ENCODE measurements at regions not wholly inside any gene's neighbourhood (a gene's known extent, or its start where the extent isn't known, plus 50 kb on each side); places are given as distances from the start of the nearest gene placed in this dataset.

- H3K9me3 ChIP-seq (ENCODE audit: control insufficient read depth, insufficient read depth, low read depth, low read length), result no peaks in the 10 kb centered on the region
- H3K36me3 ChIP-seq (ENCODE audit: control insufficient read depth, insufficient read depth, low read length), result no peaks in the 10 kb centered on the region
- no peaks in the 10 kb centered on the region for H4K20me1 ChIP-seq (ENCODE audit: control insufficient read depth, extremely low read depth, insufficient read depth, low read length)
- TF ChIP-seq EZH2 (IDR thresholded peaks at IDR 0.05; ENCODE audit: low read length, missing control alignments), result no peak
- TF ChIP-seq, protein P1, sequence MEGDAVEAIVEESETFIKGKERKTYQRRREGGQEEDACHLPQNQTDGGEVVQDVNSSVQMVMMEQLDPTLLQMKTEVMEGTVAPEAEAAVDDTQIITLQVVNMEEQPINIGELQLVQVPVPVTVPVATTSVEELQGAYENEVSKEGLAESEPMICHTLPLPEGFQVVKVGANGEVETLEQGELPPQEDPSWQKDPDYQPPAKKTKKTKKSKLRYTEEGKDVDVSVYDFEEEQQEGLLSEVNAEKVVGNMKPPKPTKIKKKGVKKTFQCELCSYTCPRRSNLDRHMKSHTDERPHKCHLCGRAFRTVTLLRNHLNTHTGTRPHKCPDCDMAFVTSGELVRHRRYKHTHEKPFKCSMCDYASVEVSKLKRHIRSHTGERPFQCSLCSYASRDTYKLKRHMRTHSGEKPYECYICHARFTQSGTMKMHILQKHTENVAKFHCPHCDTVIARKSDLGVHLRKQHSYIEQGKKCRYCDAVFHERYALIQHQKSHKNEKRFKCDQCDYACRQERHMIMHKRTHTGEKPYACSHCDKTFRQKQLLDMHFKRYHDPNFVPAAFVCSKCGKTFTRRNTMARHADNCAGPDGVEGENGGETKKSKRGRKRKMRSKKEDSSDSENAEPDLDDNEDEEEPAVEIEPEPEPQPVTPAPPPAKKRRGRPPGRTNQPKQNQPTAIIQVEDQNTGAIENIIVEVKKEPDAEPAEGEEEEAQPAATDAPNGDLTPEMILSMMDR (conservative IDR thresholded peaks at IDR 0.05 in 1 of 2, IDR thresholded peaks at IDR 0.05 in 1 of 2; ENCODE audit: low read depth in 1 of 2, low read length in 2 of 2), result no peak
- H3K9ac ChIP-seq (ENCODE audit: insufficient read depth, low read length), result no peak overlapping the region
- no peaks in the 10 kb centered on the region for H3K4me1 ChIP-seq (ENCODE audit: control insufficient read depth, extremely low read depth, insufficient read depth, low read length)
- H3K27ac ChIP-seq (ENCODE audit: insufficient read depth, low read length), result no peak overlapping the region
- DNase-seq (ENCODE audit: low read depth in 2 of 2), result no peak
- no peak overlapping the region for H2AFZ ChIP-seq (ENCODE audit: low read length)
- H3K4me3 ChIP-seq (replicated peaks in 1 of 4; ENCODE audit: control extremely low read depth in 1 of 4, insufficient read depth in 1 of 4, low read depth in 3 of 4, low read length in 4 of 4), result no peak overlapping the region
- no peaks in the 10 kb centered on the region for H3K27me3 ChIP-seq (ENCODE audit: control insufficient read depth, insufficient read depth, low read length)
- no peak overlapping the region for H3K4me2 ChIP-seq (ENCODE audit: extremely low read depth, insufficient read depth, low read length)
- H3K79me2 ChIP-seq (ENCODE audit: control insufficient read depth, insufficient read depth, low read length), result no peaks in the 10 kb centered on the region
Observed at GRCh38 chr15:31740203-31740602, 290.1 kb upstream of the CHRNA7 start.

DNA sequence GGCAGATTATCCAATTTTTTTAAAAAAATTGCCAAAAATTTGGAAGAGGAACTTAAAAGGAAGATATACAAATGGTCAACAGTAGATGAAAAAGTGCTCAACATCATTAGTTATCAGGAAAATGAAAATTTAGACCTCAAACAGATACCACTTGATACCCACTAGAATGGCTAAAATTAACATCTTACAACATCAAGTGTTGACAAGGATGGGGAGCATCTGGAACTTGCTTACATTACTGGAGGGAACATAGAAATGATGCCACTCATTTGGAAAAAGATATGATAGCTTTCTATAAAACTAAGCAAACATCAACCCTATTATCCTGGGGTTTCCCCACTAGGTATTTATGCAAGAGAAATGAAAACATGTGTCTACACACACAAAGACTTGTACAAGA, 284.5 kb upstream of the CHRNA7 start:
- no peak for TF ChIP-seq EZH2 (IDR thresholded peaks at IDR 0.05; ENCODE audit: low read length, missing control alignments)
- TF ChIP-seq, protein P1 (conservative IDR thresholded peaks at IDR 0.05 in 1 of 2, IDR thresholded peaks at IDR 0.05 in 1 of 2; ENCODE audit: low read depth in 1 of 2, low read length in 2 of 2), result no peak
- H3K9ac ChIP-seq (ENCODE audit: insufficient read depth, low read length), result no peak overlapping the region
- no peaks in the 10 kb centered on the region for H4K20me1 ChIP-seq (ENCODE audit: control insufficient read depth, extremely low read depth, insufficient read depth, low read length)
- no peak overlapping the region for H3K27ac ChIP-seq (ENCODE audit: insufficient read depth, low read length)
- no peak overlapping the region for H2AFZ ChIP-seq (ENCODE audit: low read length)
- H3K4me3 ChIP-seq (replicated peaks in 1 of 4; ENCODE audit: control extremely low read depth in 1 of 4, insufficient read depth in 1 of 4, low read depth in 3 of 4, low read length in 4 of 4), result no peak overlapping the region
- no peaks in the 10 kb centered on the region for H3K4me1 ChIP-seq (ENCODE audit: control insufficient read depth, extremely low read depth, insufficient read depth, low read length)
- DNase-seq (ENCODE audit: low read depth in 2 of 2), result no peak
- H3K9me3 ChIP-seq (ENCODE audit: control insufficient read depth, insufficient read depth, low read depth, low read length), result no peaks in the 10 kb centered on the region
- H3K36me3 ChIP-seq (ENCODE audit: control insufficient read depth, insufficient read depth, low read length), result no peaks in the 10 kb centered on the region
- H3K79me2 ChIP-seq (ENCODE audit: control insufficient read depth, insufficient read depth, low read length), result no peaks in the 10 kb centered on the region
- H3K27me3 ChIP-seq (ENCODE audit: control insufficient read depth, insufficient read depth, low read length), result no peaks in the 10 kb centered on the region
- H3K4me2 ChIP-seq (ENCODE audit: extremely low read depth, insufficient read depth, low read length), result no peak overlapping the region

DNA sequence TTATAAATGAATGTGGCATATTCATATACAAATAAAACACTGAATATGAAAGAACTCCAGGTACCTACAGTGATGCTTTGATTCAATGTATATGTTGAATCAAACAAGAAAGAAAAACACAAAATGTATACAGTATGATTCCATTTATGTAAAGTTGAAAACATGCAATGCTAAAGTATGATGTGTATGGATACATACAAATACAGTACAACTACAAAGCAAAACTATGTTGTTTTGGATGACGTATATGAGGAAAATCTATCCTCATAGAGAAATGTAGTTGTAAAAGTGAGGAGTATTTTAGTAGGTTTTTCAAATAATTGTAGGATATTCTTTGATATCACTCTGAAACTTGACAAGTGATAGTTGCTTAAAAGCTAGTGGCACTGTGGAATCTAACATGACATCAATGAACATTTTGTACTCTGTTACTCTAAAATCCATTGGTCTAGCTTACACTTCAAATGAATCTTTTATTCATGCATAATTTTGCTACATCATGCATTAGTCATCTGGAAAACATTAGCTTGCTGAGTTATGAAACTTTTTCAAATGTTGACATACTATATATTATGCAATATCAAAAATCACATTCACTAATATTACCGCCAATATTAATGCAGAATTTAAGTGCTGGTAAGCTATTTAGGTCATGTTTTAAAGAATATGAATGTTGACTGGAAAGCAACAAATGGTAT, 278.1 kb upstream of the CHRNA7 start:
- Histone ChIP-seq H3K79me2 (ENCODE audit: control insufficient read depth, insufficient read depth, low read length) (no peaks in the 10 kb centered on the region), H3K4me2 (ENCODE audit: extremely low read depth, insufficient read depth, low read length) (no peak overlapping the region), H3K27me3 (ENCODE audit: control insufficient read depth, insufficient read depth, low read length) (no peaks in the 10 kb centered on the region), H3K27ac (ENCODE audit: insufficient read depth, low read length) (no peak overlapping the region), H3K36me3 (ENCODE audit: control insufficient read depth, insufficient read depth, low read length) (no peaks in the 10 kb centered on the region), H3K4me1 (ENCODE audit: control insufficient read depth, extremely low read depth, insufficient read depth, low read length) (no peaks in the 10 kb centered on the region), H3K9ac (ENCODE audit: insufficient read depth, low read length) (no peak overlapping the region), H3K9me3 (ENCODE audit: control insufficient read depth, insufficient read depth, low read depth, low read length) (no peaks in the 10 kb centered on the region), H3K4me3 (replicated peaks in 1 of 4; ENCODE audit: control extremely low read depth in 1 of 4, insufficient read depth in 1 of 4, low read depth in 3 of 4, low read length in 4 of 4) (no peak overlapping the region), H4K20me1 (ENCODE audit: control insufficient read depth, extremely low read depth, insufficient read depth, low read length) (no peaks in the 10 kb centered on the region), H2AFZ (ENCODE audit: low read length) (no peak overlapping the region)
- TF ChIP-seq, protein P1 (conservative IDR thresholded peaks at IDR 0.05 in 1 of 2, IDR thresholded peaks at IDR 0.05 in 1 of 2; ENCODE audit: low read depth in 1 of 2, low read length in 2 of 2), result no peak
- no peak for TF ChIP-seq EZH2 (IDR thresholded peaks at IDR 0.05; ENCODE audit: low read length, missing control alignments)
- peak in 1 of 2 donors; percentile 40 for DNase-seq (ENCODE audit: low read depth in 2 of 2)
